GM12878 (cell line): ENCODE measurements at regions not wholly inside any gene's neighbourhood (a gene's known extent, or its start where the extent isn't known, plus 50 kb on each side); places are given as distances from the start of the nearest gene placed in this dataset.

Experiments used
- ATAC-seq: fragments of 200-7000 bp; cut with Tn5 transposase; 3 replicates; pipeline ENCODE4 v1.9.1; 2020; ENCODE audit warnings: mild to moderate bottlenecking, moderate library complexity
- BruUV-seq: library from RNA; stranded (reverse); fragments of 400-500 nt; replicated peaks from 2 replicates; lab custom pipeline; 2021; lab: Mats Ljungman, UMichigan
- CTCF ChIA-PET: fragments of 300-600 bp; sonication (Branson Sonifier 250); formaldehyde crosslinking; extraction: SDS; loops from one replicate; lab custom pipeline; 2021; ENCODE audit warnings: inconsistent platforms; lab: Yijun Ruan, JAX
- POLR2A ChIA-PET: fragments of 350-600 bp; formaldehyde crosslinking; extraction: SDS; loops from one replicate; lab custom pipeline; 2021; ENCODE audit warnings: inconsistent platforms; lab: Charles Lee
- RAD21 ChIA-PET: fragments of 300-600 bp; sonication (Branson Sonifier 250); formaldehyde crosslinking; loops from one replicate; lab custom pipeline; 2023; ENCODE audit warnings: antibody characterized with exemption; ENCODE audit not compliant: unreplicated experiment; lab: Charles Lee
- SMC1A ChIA-PET: fragments of 300-600 bp; sonication (Branson Sonifier 250); formaldehyde crosslinking; loops from one replicate; lab custom pipeline; 2023; ENCODE audit not compliant: unreplicated experiment, uncharacterized antibody; lab: Charles Lee
- DNase-seq: peaks from one replicate; pipeline ENCODE4 v3.0.0-alpha.2; 2011; ENCODE audit warnings: low read depth, low spot score
- FAIRE-seq: peaks from 3 replicates; lab custom pipeline; 2011; peaks lifted over from hg19 to GRCh38; lab: Jason Lieb, UNC
- H2AFZ ChIP-seq: 2 replicates; pipeline ENCODE4 v1.6.0; 2011; ENCODE audit warnings: low read depth, low read length, control low read depth; ENCODE audit not compliant: control insufficient read depth
- H3K27ac ChIP-seq: 2 replicates; pipeline ENCODE4 v1.5.1; 2011; ENCODE audit warnings: control low read depth; ENCODE audit not compliant: control insufficient read depth, insufficient read depth
- H3K27me3 ChIP-seq, 2 experiments: replicated peaks in 1 of 2; 2 replicates each; pipeline versions ENCODE4 v1.6.0 to v1.6.1; 2011; ENCODE audit warnings: low read length in 1 of 2; ENCODE audit not compliant: control insufficient read depth in 2 of 2, insufficient read depth in 2 of 2
- H3K36me3 ChIP-seq, 2 experiments: 2 replicates each; pipeline ENCODE4 v1.5.1; 2011; ENCODE audit warnings: low read length in 1 of 2; ENCODE audit not compliant: control insufficient read depth in 2 of 2, insufficient read depth in 2 of 2
- H3K4me1 ChIP-seq: 2 replicates; pipeline ENCODE4 v1.6.1; 2011; ENCODE audit warnings: mild to moderate bottlenecking, low read length, moderate library complexity, mixed read lengths; ENCODE audit not compliant: control insufficient read depth, insufficient read depth
- H3K4me2 ChIP-seq: 2 replicates; pipeline ENCODE4 v1.6.0; 2011; ENCODE audit warnings: control low read depth; ENCODE audit not compliant: control insufficient read depth, insufficient read depth
- H3K4me3 ChIP-seq: fragments of 200-600 bp; sonication (generic); 2 replicates; pipeline ENCODE4 v1.5.1; 2016
- H3K79me2 ChIP-seq: 2 replicates; pipeline ENCODE4 v1.6.0; 2011; ENCODE audit warnings: low read length; ENCODE audit not compliant: control insufficient read depth, insufficient read depth
- H3K9ac ChIP-seq: 2 replicates; pipeline ENCODE4 v1.8.0; 2011; ENCODE audit warnings: low read length, control low read depth, mixed read lengths; ENCODE audit not compliant: control insufficient read depth, insufficient read depth
- H3K9me3 ChIP-seq: replicated peaks from 3 replicates; pipeline ENCODE4 v1.5.1; 2011; ENCODE audit warnings: mild to moderate bottlenecking, low read length; ENCODE audit not compliant: control insufficient read depth, insufficient read depth
- H4K20me1 ChIP-seq: 2 replicates; pipeline ENCODE4 v1.6.0; 2011; ENCODE audit not compliant: control insufficient read depth, insufficient read depth
- ASH2L ChIP-seq: fragments of 300-600, 200-600 bp; sonication (generic); IDR thresholded peaks from 2 replicates; pipeline ENCODE4 v1.6.1; 2017; ENCODE audit warnings: low read depth, mild to moderate bottlenecking, borderline replicate concordance
- BCL11A ChIP-seq: IDR thresholded peaks from 2 replicates; pipeline ENCODE4 v1.6.1; 2011; ENCODE audit warnings: low read depth, low read length
- FOS ChIP-seq: IDR thresholded peaks from 3 replicates; pipeline ENCODE4 v1.6.1; 2011; ENCODE audit warnings: borderline replicate concordance; ENCODE audit not compliant: insufficient read length; ENCODE audit errors: extremely low read depth
- HDAC6 ChIP-seq: fragments of 200-600 bp; sonication (generic); IDR thresholded peaks from one replicate; pipeline ENCODE4 v1.8.0; 2017; ENCODE audit warnings: antibody characterized with exemption; ENCODE audit not compliant: unreplicated experiment
- HDGF ChIP-seq: fragments of 450-650 bp; IDR thresholded peaks from 2 replicates; pipeline ENCODE4 v1.6.1; 2016; ENCODE audit warnings: antibody characterized with exemption
- IRF4 ChIP-seq: IDR thresholded peaks from 2 replicates; pipeline ENCODE4 v1.6.1; 2011; ENCODE audit warnings: low read depth, low read length
- JUND ChIP-seq: IDR thresholded peaks from 2 replicates; pipeline ENCODE4 v1.6.1; 2012; ENCODE audit warnings: low read depth, mild to moderate bottlenecking, low read length, improper control_type of control experiment, moderate library complexity
- MEF2B ChIP-seq: fragments of 450-650 bp; IDR thresholded peaks from 2 replicates; pipeline ENCODE4 v1.6.1; 2018; ENCODE audit warnings: mild to moderate bottlenecking, moderate library complexity; ENCODE audit not compliant: partially characterized antibody, poor library complexity, severe bottlenecking
- SMAD1 ChIP-seq: fragments of 450-650 bp; IDR thresholded peaks from 2 replicates; pipeline ENCODE4 v1.6.1; 2018; ENCODE audit warnings: mild to moderate bottlenecking, low read depth; ENCODE audit not compliant: partially characterized antibody
- ZNF274 ChIP-seq: IDR thresholded peaks from one replicate; pipeline ENCODE4 v1.8.0; 2011; ENCODE audit not compliant: insufficient read length, insufficient read depth
- WGBS: methylation state at CpG from one replicate; pipeline ENCODE4 v1.1.6; 2016; ENCODE audit warnings: low lambda C conversion rate; ENCODE audit not compliant: insufficient replicate concordance, insufficient coverage; ENCODE audit errors: missing lambda C conversion rate; 5-methylcytosine and 5-hydroxymethylcytosine counted together
- in situ Hi-C: fragments of 300-500 bp; cut with MboI; formaldehyde crosslinking; loops from 9 replicates; pipeline ENCODE4 v1.14.3; 2018; ENCODE audit warnings: mixed read lengths
- intact Hi-C: fragments of 100-400 bp; cut with micrococcal nuclease; formaldehyde crosslinking; loops from one replicate; pipeline ENCODE4 v1.14.2; 2022; ENCODE audit not compliant: unreplicated experiment
- TF ChIP-seq, protein P1 (sequence below): fragments of 450-650 bp; formaldehyde crosslinking; IDR thresholded peaks from 2 replicates; pipeline ENCODE4 v1.5.0; 2022; ENCODE audit warnings: mild to moderate bottlenecking, missing genetic modification characterization
- TF ChIP-seq, protein P2 (sequence below): fragments of 450-650 bp; formaldehyde crosslinking; IDR thresholded peaks from 2 replicates; pipeline ENCODE4 v1.4.0; 2020; ENCODE audit warnings: mild to moderate bottlenecking, moderate library complexity
- TF ChIP-seq, protein P3 (sequence below): fragments of 450-650 bp; IDR thresholded peaks from 2 replicates; pipeline ENCODE4 v1.6.1; 2018; ENCODE audit warnings: borderline replicate concordance, mild to moderate bottlenecking; ENCODE audit not compliant: partially characterized antibody

GRCh38 chr18:77651441-77651840 is 401.8 kb downstream of the GALR1 start:
- no peaks in the 10 kb centered on the region for H4K20me1 ChIP-seq
- H3K9ac ChIP-seq = no peak overlapping the region
- TF ChIP-seq BCL11A (no peak), HDGF (no peak), JUND (no peak), ASH2L (no peak), ZNF274 (no peak), IRF4 (no peak), FOS (no peak), SMAD1 (no peak), HDAC6 (no peak), MEF2B (no peak)
- TF ChIP-seq, protein P1, sequence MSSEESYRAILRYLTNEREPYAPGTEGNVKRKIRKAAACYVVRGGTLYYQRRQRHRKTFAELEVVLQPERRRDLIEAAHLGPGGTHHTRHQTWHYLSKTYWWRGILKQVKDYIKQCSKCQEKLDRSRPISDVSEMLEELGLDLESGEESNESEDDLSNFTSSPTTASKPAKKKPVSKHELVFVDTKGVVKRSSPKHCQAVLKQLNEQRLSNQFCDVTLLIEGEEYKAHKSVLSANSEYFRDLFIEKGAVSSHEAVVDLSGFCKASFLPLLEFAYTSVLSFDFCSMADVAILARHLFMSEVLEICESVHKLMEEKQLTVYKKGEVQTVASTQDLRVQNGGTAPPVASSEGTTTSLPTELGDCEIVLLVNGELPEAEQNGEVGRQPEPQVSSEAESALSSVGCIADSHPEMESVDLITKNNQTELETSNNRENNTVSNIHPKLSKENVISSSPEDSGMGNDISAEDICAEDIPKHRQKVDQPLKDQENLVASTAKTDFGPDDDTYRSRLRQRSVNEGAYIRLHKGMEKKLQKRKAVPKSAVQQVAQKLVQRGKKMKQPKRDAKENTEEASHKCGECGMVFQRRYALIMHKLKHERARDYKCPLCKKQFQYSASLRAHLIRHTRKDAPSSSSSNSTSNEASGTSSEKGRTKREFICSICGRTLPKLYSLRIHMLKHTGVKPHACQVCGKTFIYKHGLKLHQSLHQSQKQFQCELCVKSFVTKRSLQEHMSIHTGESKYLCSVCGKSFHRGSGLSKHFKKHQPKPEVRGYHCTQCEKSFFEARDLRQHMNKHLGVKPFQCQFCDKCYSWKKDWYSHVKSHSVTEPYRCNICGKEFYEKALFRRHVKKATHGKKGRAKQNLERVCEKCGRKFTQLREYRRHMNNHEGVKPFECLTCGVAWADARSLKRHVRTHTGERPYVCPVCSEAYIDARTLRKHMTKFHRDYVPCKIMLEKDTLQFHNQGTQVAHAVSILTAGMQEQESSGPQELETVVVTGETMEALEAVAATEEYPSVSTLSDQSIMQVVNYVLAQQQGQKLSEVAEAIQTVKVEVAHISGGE (CRISPR knock-in tag) = no peak
- TF ChIP-seq, protein P2, sequence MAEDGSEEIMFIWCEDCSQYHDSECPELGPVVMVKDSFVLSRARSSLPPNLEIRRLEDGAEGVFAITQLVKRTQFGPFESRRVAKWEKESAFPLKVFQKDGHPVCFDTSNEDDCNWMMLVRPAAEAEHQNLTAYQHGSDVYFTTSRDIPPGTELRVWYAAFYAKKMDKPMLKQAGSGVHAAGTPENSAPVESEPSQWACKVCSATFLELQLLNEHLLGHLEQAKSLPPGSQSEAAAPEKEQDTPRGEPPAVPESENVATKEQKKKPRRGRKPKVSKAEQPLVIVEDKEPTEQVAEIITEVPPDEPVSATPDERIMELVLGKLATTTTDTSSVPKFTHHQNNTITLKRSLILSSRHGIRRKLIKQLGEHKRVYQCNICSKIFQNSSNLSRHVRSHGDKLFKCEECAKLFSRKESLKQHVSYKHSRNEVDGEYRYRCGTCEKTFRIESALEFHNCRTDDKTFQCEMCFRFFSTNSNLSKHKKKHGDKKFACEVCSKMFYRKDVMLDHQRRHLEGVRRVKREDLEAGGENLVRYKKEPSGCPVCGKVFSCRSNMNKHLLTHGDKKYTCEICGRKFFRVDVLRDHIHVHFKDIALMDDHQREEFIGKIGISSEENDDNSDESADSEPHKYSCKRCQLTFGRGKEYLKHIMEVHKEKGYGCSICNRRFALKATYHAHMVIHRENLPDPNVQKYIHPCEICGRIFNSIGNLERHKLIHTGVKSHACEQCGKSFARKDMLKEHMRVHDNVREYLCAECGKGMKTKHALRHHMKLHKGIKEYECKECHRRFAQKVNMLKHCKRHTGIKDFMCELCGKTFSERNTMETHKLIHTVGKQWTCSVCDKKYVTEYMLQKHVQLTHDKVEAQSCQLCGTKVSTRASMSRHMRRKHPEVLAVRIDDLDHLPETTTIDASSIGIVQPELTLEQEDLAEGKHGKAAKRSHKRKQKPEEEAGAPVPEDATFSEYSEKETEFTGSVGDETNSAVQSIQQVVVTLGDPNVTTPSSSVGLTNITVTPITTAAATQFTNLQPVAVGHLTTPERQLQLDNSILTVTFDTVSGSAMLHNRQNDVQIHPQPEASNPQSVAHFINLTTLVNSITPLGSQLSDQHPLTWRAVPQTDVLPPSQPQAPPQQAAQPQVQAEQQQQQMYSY = no peak
- TF ChIP-seq, protein P3, sequence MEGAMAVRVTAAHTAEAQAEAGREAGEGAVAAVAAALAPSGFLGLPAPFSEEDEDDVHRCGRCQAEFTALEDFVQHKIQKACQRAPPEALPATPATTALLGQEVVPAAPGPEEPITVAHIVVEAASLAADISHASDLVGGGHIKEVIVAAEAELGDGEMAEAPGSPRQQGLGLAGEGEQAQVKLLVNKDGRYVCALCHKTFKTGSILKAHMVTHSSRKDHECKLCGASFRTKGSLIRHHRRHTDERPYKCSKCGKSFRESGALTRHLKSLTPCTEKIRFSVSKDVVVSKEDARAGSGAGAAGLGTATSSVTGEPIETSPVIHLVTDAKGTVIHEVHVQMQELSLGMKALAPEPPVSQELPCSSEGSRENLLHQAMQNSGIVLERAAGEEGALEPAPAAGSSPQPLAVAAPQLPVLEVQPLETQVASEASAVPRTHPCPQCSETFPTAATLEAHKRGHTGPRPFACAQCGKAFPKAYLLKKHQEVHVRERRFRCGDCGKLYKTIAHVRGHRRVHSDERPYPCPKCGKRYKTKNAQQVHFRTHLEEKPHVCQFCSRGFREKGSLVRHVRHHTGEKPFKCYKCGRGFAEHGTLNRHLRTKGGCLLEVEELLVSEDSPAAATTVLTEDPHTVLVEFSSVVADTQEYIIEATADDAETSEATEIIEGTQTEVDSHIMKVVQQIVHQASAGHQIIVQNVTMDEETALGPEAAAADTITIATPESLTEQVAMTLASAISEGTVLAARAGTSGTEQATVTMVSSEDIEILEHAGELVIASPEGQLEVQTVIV = no peak
- no peak overlapping the region for H3K4me3 ChIP-seq
- in situ Hi-C loops (loop anchor here (10.0 kb wide), 1 partner anchor 647 kb away; no protein-coding TSS in a partner anchor), intact Hi-C loops (loop anchor here (2.0 to 10.0 kb wide), 4 partner anchors 437 to 849 kb away; no protein-coding TSS in a partner anchor)
- DNase-seq (no peak), FAIRE-seq (no peak), ATAC-seq (no peak)
- H3K79me2 ChIP-seq = no peaks in the 10 kb centered on the region
- ChIA-PET CTCF (interaction anchor here (0.9 to 1.5 kb wide), 3 partner anchors 173 to 849 kb away, joined by 3 to 10 read pairs (median 3); no protein-coding TSS in a partner anchor), POLR2A (no interaction called here), SMC1A (interaction anchor here (0.9 to 1.1 kb wide), 2 partner anchors 652 to 849 kb away, joined by 3 to 4 read pairs; no protein-coding TSS in a partner anchor), RAD21 (interaction anchor here (1.1 kb wide), 2 partner anchors 439 to 849 kb away, joined by 3 to 5 read pairs; no protein-coding TSS in a partner anchor)
- H3K27me3 ChIP-seq = no peaks in the 10 kb centered on the region
- H3K36me3 ChIP-seq = no peaks in the 10 kb centered on the region
- H3K4me2 ChIP-seq = no peak overlapping the region
- WGBS = 66% methylated on average over 13 of the region's 13 CpGs
- BruUV-seq = no TSS peak
- H3K4me1 ChIP-seq = no peaks in the 10 kb centered on the region
- H3K27ac ChIP-seq = no peak overlapping the region
- no peak overlapping the region for H2AFZ ChIP-seq
- H3K9me3 ChIP-seq = no peaks in the 10 kb centered on the region
